GM12878 (cell line): ENCODE measurements at regions not wholly inside any gene's neighbourhood (a gene's known extent, or its start where the extent isn't known, plus 50 kb on each side); places are given as distances from the start of the nearest gene placed in this dataset.
"Not testable (repeated sequence)": the region's sequence is repeated elsewhere in the genome, so short reads cannot be mapped to it uniquely, and the experiment has no call there.

Experiments
- ATAC-seq: fragments of 200-7000 bp; cut with Tn5 transposase; 3 replicates; pipeline ENCODE4 v1.9.1; 2020; ENCODE audit warnings: mild to moderate bottlenecking, moderate library complexity
- BruUV-seq: library from RNA; stranded (reverse); fragments of 400-500 nt; replicated peaks from 2 replicates; lab custom pipeline; 2021; lab: Mats Ljungman, UMichigan
- CTCF ChIA-PET: fragments of 300-600 bp; sonication (Branson Sonifier 250); formaldehyde crosslinking; extraction: SDS; loops from one replicate; lab custom pipeline; 2021; ENCODE audit warnings: inconsistent platforms; lab: Yijun Ruan, JAX
- POLR2A ChIA-PET: fragments of 350-600 bp; formaldehyde crosslinking; extraction: SDS; loops from one replicate; lab custom pipeline; 2021; ENCODE audit warnings: inconsistent platforms; lab: Charles Lee
- RAD21 ChIA-PET: fragments of 300-600 bp; sonication (Branson Sonifier 250); formaldehyde crosslinking; loops from one replicate; lab custom pipeline; 2023; ENCODE audit warnings: antibody characterized with exemption; ENCODE audit not compliant: unreplicated experiment; lab: Charles Lee
- SMC1A ChIA-PET: fragments of 300-600 bp; sonication (Branson Sonifier 250); formaldehyde crosslinking; loops from one replicate; lab custom pipeline; 2023; ENCODE audit not compliant: unreplicated experiment, uncharacterized antibody; lab: Charles Lee
- DNase-seq: peaks from one replicate; pipeline ENCODE4 v3.0.0-alpha.2; 2011; ENCODE audit warnings: low read depth, low spot score
- FAIRE-seq: peaks from 3 replicates; lab custom pipeline; 2011; peaks lifted over from hg19 to GRCh38; lab: Jason Lieb, UNC
- H2AFZ ChIP-seq: 2 replicates; pipeline ENCODE4 v1.6.0; 2011; ENCODE audit warnings: low read depth, low read length, control low read depth; ENCODE audit not compliant: control insufficient read depth
- H3K27ac ChIP-seq: 2 replicates; pipeline ENCODE4 v1.5.1; 2011; ENCODE audit warnings: control low read depth; ENCODE audit not compliant: control insufficient read depth, insufficient read depth
- H3K27me3 ChIP-seq, 2 experiments: replicated peaks in 1 of 2; 2 replicates each; pipeline versions ENCODE4 v1.6.0 to v1.6.1; 2011; ENCODE audit warnings: low read length in 1 of 2; ENCODE audit not compliant: control insufficient read depth in 2 of 2, insufficient read depth in 2 of 2
- H3K36me3 ChIP-seq, 2 experiments: 2 replicates each; pipeline ENCODE4 v1.5.1; 2011; ENCODE audit warnings: low read length in 1 of 2; ENCODE audit not compliant: control insufficient read depth in 2 of 2, insufficient read depth in 2 of 2
- H3K4me1 ChIP-seq: 2 replicates; pipeline ENCODE4 v1.6.1; 2011; ENCODE audit warnings: mild to moderate bottlenecking, low read length, moderate library complexity, mixed read lengths; ENCODE audit not compliant: control insufficient read depth, insufficient read depth
- H3K4me2 ChIP-seq: 2 replicates; pipeline ENCODE4 v1.6.0; 2011; ENCODE audit warnings: control low read depth; ENCODE audit not compliant: control insufficient read depth, insufficient read depth
- H3K4me3 ChIP-seq: fragments of 200-600 bp; sonication (generic); 2 replicates; pipeline ENCODE4 v1.5.1; 2016
- H3K79me2 ChIP-seq: 2 replicates; pipeline ENCODE4 v1.6.0; 2011; ENCODE audit warnings: low read length; ENCODE audit not compliant: control insufficient read depth, insufficient read depth
- H3K9ac ChIP-seq: 2 replicates; pipeline ENCODE4 v1.8.0; 2011; ENCODE audit warnings: low read length, control low read depth, mixed read lengths; ENCODE audit not compliant: control insufficient read depth, insufficient read depth
- H3K9me3 ChIP-seq: replicated peaks from 3 replicates; pipeline ENCODE4 v1.5.1; 2011; ENCODE audit warnings: mild to moderate bottlenecking, low read length; ENCODE audit not compliant: control insufficient read depth, insufficient read depth
- H4K20me1 ChIP-seq: 2 replicates; pipeline ENCODE4 v1.6.0; 2011; ENCODE audit not compliant: control insufficient read depth, insufficient read depth
- MEF2B ChIP-seq: fragments of 450-650 bp; IDR thresholded peaks from 2 replicates; pipeline ENCODE4 v1.6.1; 2018; ENCODE audit warnings: mild to moderate bottlenecking, moderate library complexity; ENCODE audit not compliant: partially characterized antibody, poor library complexity, severe bottlenecking
- WGBS: methylation state at CpG from one replicate; pipeline ENCODE4 v1.1.6; 2016; ENCODE audit warnings: low lambda C conversion rate; ENCODE audit not compliant: insufficient replicate concordance, insufficient coverage; ENCODE audit errors: missing lambda C conversion rate; 5-methylcytosine and 5-hydroxymethylcytosine counted together
- in situ Hi-C: fragments of 300-500 bp; cut with MboI; formaldehyde crosslinking; loops from 9 replicates; pipeline ENCODE4 v1.14.3; 2018; ENCODE audit warnings: mixed read lengths
- intact Hi-C: fragments of 100-400 bp; cut with micrococcal nuclease; formaldehyde crosslinking; loops from one replicate; pipeline ENCODE4 v1.14.2; 2022; ENCODE audit not compliant: unreplicated experiment

GRCh38 chr6:144635051-144635450, 349.9 kb downstream of the UTRN start:
- no peak for FAIRE-seq

GRCh38 chr6:144636025-144636424, 350.9 kb downstream of the UTRN start:
- H3K4me3 ChIP-seq, result not testable (repeated sequence)

More at GRCh38 chr6:144635051-144635450, 349.9 kb downstream of the UTRN start:
- DNase-seq (no peak), ATAC-seq (no peak)
- intact Hi-C loops (no loop called here), in situ Hi-C loops (no loop called here)
- no peaks in the 10 kb centered on the region for H3K27me3 ChIP-seq
- H3K4me3 ChIP-seq, result no peak overlapping the region
- RAD21 ChIA-PET, result no interaction called here
- no peaks in the 10 kb centered on the region for H4K20me1 ChIP-seq
- H3K4me1 ChIP-seq, result no peaks in the 10 kb centered on the region
- SMC1A ChIA-PET, result interaction anchor here (1.4 kb wide), 1 partner anchor 49 kb away, joined by 4 read pairs; no protein-coding TSS in a partner anchor
- H3K9me3 ChIP-seq, result no peaks in the 10 kb centered on the region; the same call in 2 of the 3 replicates
- TF ChIP-seq MEF2B, result no peak
- no peak overlapping the region for H3K4me2 ChIP-seq
- POLR2A ChIA-PET, result no interaction called here
- no TSS peak for BruUV-seq
- H3K79me2 ChIP-seq, result no peaks in the 10 kb centered on the region
- CTCF ChIA-PET, result no interaction called here
- H3K9ac ChIP-seq, result no peak overlapping the region
- no peaks in the 10 kb centered on the region for H3K36me3 ChIP-seq
- no peak overlapping the region for H3K27ac ChIP-seq
- 75% methylated on average over 3 of the region's 3 CpGs for WGBS
- no peak overlapping the region for H2AFZ ChIP-seq

More at GRCh38 chr6:144636025-144636424, 350.9 kb downstream of the UTRN start:
- H3K9ac ChIP-seq, H3K27ac ChIP-seq, RAD21 ChIA-PET, in situ Hi-C loops, intact Hi-C loops, H4K20me1 ChIP-seq, H2AFZ ChIP-seq, BruUV-seq, POLR2A ChIA-PET, H3K9me3 ChIP-seq, FAIRE-seq, H3K4me2 ChIP-seq, H3K36me3 ChIP-seq, ATAC-seq, H3K4me1 ChIP-seq, H3K79me2 ChIP-seq, CTCF ChIA-PET, SMC1A ChIA-PET, DNase-seq, H3K27me3 ChIP-seq: not testable (repeated sequence)
- WGBS, result 100% methylated on average over 3 of the region's 3 CpGs
